NCI-H2107 treated with DMSO at 0.1 percent for 48 hours (cell line): ENCODE measurements at regions not wholly inside any gene's neighbourhood (a gene's known extent, or its start where the extent isn't known, plus 50 kb on each side); places are given as distances from the start of the nearest gene placed in this dataset.
"Not testable (repeated sequence)": the region's sequence is repeated elsewhere in the genome, so short reads cannot be mapped to it uniquely, and the experiment has no call there.

Experiments
- DNase-seq: peaks from one replicate; lab custom pipeline; 2025; ENCODE audit not compliant: unreplicated experiment; lab: John Stamatoyannopoulos, UW

GRCh38 chr3:88657459-88657858 lies 450.0 kb upstream of the EPHA3 start:
- no peak for DNase-seq

- no peak for DNase-seq
Measured at GRCh38 chr3:88661433-88661824, 446.0 kb upstream of the EPHA3 start.

GRCh38 chr3:88668180-88668579 lies 439.2 kb upstream of the EPHA3 start:
- DNase-seq: no peak

- no peak for DNase-seq
Measured at GRCh38 chr3:88671573-88671972, 435.8 kb upstream of the EPHA3 start.

GRCh38 chr3:88677298-88677697 lies 430.1 kb upstream of the EPHA3 start:
- DNase-seq: no peak

- DNase-seq: no peak
Measured at GRCh38 chr3:88678747-88679146, 428.7 kb upstream of the EPHA3 start.

GRCh38 chr3:88690287-88690686 lies 417.1 kb upstream of the EPHA3 start:
- DNase-seq: no peak

- DNase-seq: no peak
Measured at GRCh38 chr3:88691081-88691480, 416.3 kb upstream of the EPHA3 start.

- DNase-seq: no peak
Measured at GRCh38 chr3:88703501-88704059, 403.8 kb upstream of the EPHA3 start.

GRCh38 chr3:88704338-88704737 lies 403.1 kb upstream of the EPHA3 start:
- DNase-seq: no peak

- no peak for DNase-seq
Measured at GRCh38 chr3:88707837-88708236, 399.6 kb upstream of the EPHA3 start.

GRCh38 chr3:88712552-88712951 lies 394.9 kb upstream of the EPHA3 start:
- no peak for DNase-seq

- no peak for DNase-seq
Measured at GRCh38 chr3:88713233-88713691, 394.2 kb upstream of the EPHA3 start.

- no peak for DNase-seq
Measured at GRCh38 chr3:88725440-88726165, 381.8 kb upstream of the EPHA3 start.

- DNase-seq: no peak
Measured at GRCh38 chr3:88732186-88732585, 375.2 kb upstream of the EPHA3 start.

- DNase-seq: no peak
Measured at GRCh38 chr3:88742106-88742505, 365.3 kb upstream of the EPHA3 start.

- no peak for DNase-seq
Measured at GRCh38 chr3:88742674-88743507, 364.5 kb upstream of the EPHA3 start.

GRCh38 chr3:88744896-88745295 lies 362.5 kb upstream of the EPHA3 start:
- no peak for DNase-seq

- not testable (repeated sequence) for DNase-seq
Measured at GRCh38 chr3:88747145-88747544, 360.3 kb upstream of the EPHA3 start.

GRCh38 chr3:88758676-88759075 lies 348.7 kb upstream of the EPHA3 start:
- no peak for DNase-seq

GRCh38 chr3:88767746-88768145 lies 339.7 kb upstream of the EPHA3 start:
- DNase-seq: no peak

GRCh38 chr3:88773766-88774165 lies 333.7 kb upstream of the EPHA3 start:
- no peak for DNase-seq
